Stimulated activated CD4-positive, alpha-beta T cell treated with anti-CD3 and anti-CD28 coated beads, Interleukin-2, amount 100 ng/mL, for 24 hours (primary cell): ENCODE measurements at regions not wholly inside any gene's neighbourhood (a gene's known extent, or its start where the extent isn't known, plus 50 kb on each side); places are given as distances from the start of the nearest gene placed in this dataset.

Source experiments
- DNase-seq, 2 donors: peaks; one replicate each; pipeline ENCODE4 v3.0.0-alpha.2; 2020

DNA sequence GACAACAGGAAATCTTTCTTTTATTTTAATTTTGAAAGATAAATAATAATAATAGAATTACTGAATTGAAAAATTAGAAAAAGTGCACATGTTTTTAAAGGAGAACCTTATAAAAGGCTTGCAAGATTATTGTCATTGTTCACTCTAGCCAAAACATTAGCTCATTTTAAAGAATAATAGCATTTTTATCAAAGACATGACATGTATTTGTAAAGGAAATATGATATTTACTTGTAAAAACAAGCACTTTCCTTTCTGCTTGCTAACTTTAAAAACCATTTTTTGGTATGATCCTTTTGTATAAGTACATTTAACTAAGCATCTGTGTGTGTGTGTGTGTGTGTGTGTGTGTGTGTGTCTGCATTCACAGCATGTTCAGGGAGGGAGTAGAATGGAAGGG is 156.3 kb upstream of the C1orf87 start:
- DNase-seq, result no peak

DNA sequence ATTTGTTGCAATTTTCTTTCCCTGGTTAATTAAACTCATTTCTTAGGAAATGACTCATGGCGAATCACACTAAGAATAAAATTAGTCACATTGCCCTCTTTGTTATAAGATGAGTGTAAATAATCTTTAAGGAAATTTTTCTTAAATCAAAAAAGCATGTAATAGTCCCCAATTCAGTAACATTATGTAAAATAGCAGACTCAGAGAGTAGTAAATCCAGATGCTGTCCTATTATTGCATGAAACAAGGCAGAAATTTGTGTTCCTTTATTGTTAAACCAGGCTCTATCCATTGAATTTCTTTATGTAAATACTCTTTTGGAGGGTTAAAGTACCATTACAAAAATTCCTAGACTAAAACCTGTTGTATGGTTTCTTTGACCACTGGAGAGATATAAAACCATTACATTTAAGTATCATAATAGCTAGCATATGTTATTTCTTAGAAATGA is 154.5 kb upstream of the C1orf87 start:
- DNase-seq, result no peak

DNA sequence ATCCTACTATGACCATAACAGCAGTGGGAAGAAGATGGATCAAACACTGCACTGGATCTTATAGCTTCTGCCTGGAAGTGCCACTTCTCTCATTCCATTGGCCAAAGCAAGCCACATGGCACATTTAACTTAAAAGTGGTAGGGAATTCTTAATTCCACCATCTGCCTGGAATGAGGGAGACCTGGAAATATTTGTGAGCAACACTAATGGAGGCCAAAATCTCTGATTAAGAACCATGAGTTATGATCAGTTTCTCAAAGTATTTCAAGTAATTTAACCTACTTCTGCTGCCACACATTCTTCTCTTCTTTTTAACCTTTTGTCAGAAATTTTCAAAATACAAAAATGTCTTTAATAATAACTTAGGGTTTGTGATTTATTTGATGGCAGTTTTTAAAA is 154.0 kb upstream of the C1orf87 start:
- DNase-seq, result no peak

DNA sequence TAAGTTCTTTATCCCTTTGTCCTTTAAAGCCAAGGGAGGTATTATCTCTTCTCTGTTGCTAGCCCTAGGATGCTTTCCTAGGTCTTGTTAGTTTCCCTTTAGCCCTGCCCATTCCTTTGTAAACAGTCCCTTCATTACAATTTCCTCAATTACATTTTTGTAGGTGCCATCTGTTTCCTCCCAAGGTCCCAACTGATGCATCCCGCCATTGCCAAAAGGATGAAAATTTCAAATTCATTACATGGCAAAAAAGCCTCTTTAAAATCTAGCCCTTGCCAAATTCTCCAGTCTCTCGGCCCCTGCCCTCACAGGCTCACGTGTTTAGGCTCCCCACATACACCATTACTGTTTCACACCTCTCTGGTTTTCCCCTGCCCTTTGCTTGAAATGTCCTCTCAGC is 151.9 kb upstream of the C1orf87 start:
- DNase-seq, result no peak

DNA sequence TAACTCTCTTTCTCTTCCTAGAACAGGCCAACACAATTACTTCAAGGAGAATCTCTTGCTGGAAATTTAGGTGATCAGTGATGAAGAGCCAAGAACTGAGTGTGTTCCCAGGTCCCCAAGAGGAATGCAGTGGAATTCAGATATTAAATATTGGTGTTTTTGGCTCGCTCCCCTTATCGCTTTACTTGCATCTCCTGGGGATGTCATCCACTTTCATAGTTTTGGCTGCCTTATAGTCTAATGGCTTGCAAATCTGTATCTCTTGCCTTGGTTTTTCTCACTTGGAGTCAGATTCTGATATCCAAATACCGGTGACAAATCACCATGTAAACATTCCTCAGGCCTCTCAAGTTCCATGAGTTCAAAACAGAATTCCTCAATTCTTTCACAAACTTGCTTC is 151.0 kb upstream of the C1orf87 start:
- no peak for DNase-seq

DNA sequence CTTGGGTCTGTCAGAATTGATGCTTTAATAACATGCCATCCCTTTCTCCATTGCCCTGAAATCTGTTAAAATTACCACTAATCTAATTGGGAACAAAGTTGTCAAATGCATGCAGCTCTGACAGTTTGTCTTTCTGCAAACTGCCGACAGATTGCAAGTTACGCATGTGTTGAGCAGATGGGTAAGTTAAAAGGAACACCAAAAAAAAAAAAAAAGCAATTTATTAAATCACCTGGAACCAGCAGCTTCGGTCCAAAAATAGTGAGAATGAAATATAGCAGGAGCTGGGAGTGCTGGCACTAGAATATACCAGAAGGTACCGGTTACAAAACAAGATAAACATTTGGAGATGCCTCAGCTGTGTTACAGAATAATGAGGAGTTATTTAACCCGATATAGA is 149.6 kb upstream of the C1orf87 start:
- DNase-seq, result no peak

DNA sequence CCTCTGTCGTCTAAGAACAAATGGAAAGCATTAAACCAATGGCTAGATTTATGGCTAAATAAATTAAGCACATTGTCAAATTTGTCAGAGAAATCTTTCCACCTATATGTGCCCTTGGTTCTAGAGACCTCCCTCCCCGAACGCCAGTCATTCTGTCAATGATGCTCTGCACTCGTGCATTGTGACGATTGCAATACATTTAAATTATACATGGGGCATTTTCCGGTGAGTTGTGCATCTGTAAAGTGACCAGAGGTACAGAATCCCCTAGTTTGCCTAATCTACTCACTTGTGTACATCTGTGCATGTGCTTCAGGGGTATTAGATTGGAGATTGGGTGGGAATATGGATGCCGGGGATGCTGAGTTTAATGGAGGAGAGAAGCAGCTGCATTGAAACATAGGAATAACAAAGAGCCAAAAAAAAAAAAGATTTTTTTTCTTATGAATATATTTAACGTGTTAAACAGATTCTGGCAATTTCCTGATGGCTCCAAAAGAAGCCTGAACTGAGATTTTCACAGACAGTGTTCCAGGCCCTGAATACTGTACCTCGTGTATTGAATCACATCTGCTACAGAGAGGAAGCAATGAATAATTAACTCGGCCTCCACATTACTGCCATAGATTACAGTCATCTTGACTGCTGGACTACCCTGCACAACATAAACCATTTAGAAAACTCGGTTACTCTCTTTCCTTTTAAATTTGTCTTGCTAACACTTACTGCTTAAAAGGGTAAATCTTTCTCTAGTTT is 149.0 kb upstream of the C1orf87 start:
- DNase-seq, result no peak

DNA sequence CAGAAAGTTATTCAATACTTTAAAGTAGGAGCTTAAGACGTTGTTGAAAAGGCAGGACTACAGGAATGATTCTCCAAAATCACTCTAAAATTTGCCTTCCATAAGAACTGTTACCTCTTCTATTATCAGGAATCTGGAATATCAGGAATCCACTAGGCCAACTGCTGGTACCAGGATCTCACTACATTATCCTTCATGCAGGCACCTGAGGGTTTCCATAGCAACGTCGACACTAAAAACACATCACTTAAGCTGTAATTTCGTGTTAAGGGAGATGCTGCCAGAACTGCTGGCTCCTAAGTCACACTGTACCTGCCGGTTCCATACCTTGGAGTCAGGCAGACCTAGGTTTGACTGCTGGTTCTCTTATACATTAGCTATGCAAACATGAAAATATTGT is 139.7 kb upstream of the C1orf87 start:
- DNase-seq, result no peak

DNA sequence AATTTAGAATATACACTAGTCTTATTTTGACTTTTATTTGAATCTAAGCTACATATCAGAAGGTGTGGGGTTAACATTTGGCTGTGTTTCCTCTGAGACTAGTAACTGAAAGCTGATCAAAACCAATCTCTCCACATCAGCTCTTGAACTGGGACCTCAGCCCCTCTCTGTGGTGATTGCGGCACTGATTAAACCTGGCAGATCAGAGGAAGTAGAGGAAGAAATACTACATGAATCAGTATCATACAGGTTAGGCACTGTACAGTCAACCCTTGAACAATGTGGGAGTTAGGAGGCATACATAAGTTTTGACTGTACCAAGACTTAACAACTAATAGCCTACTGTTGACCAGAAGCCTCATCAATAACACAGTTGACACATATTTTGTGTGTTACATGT is 122.5 kb upstream of the C1orf87 start:
- DNase-seq, result no peak

DNA sequence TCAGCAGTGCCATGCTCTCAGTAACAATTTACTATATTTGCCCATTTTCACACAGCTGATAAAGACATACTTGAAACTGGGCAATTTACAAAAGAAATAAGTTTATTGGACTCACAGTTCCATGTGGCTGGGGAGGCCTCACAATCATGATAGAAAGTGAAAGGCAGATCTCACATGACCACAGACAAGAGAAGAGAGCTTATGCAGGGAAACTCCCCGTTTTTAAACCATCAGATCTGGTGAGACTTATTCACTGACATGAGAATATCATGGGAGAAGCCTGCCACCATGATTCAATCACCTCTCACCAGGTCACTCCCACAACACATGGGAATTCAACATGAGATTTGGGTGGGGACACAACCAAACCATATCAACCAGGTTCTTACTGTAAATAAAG is 112.1 kb upstream of the C1orf87 start:
- DNase-seq, result no peak

DNA sequence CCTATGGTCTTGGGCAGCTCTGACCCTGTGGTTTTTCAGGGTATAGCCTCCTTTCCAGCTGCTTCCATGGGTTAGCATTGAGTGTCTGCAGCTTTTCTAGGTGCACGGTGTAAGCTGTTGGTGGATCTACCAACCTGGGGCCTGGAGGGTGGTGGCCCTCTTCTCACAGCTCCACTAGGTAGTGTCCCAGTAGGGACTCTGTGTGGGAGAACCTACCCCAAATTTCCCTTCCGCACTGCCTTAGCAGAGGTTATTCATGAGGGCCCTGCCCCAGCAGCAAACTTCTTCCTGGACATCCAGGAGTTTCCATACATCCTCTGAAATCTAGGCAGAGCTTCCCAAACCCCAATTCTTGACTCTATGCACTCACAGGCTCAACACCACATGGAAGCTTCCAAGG is 111.0 kb upstream of the C1orf87 start:
- no peak for DNase-seq

DNA sequence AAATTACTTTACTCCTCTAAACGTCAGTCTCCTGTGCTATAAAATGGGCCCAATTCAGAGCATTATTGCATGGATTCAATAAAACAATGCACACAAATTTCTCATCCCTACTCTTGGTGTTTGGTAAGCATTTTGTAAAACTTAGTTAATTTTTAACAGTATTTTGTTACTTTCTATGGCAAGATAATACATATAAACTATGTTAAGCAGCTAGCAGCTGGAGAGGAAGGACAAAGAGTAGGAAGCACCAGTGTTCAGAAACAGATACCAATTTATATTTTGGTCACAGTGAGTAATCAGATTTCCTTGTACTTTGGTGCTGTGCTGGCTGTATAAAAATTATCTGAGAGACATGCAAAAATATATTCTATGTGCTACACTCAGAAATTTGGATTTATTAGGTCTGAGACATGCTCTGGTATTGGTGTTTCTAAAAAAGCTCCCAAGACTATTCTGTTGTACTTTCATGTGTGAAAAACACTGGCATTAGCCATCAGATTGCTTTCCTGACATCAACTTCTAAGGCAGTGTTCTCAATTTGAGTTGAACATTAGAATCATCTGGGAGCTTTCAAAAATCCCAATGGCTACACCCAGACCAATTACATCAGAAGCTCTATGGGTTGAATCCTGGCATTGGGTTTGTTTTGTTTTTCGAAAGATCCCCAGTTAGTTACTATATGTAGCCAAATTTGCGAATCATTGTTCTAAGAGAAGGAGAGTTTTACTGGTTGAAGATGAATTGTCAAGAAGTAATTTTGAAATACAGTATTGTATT is 100.3 kb upstream of the C1orf87 start:
- no peak for DNase-seq

DNA sequence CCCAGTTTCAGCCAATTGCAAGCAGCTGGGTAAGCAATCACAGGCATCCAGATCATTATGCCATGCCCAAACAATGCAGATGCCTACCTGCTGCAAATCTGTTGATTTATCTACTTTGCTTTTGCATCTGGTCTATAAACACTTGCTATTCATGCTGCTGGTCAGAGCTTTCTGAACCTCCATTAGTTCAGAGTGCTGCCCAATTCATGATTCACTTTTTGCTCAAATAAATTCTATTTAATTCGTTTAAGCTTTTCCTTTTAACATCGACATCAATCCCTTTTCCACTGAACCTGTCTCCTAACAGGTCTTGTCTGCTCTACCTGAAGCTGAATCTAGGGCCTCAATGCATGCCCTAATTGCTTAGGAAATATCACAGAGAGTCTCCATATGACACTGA is 99.4 kb upstream of the C1orf87 start:
- DNase-seq, result no peak

DNA sequence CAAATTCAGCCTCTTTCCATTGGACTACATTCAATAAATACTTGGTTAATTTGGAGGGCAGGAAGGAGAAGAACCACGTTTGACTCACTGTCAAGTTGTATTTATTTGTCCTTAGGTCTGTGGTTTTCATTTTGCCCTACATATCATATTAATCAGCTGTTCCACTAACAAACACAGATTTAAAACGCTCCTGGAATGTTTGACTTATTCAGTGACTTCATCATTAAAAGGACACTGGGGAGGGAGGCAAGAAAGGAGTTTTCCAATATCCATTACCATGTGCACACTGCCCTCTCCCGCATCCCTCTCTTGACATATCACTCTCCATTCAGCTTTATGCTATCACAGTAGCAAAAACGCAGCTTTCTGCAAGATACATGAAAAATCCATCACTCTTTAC is 98.2 kb upstream of the C1orf87 start:
- no peak for DNase-seq

DNA sequence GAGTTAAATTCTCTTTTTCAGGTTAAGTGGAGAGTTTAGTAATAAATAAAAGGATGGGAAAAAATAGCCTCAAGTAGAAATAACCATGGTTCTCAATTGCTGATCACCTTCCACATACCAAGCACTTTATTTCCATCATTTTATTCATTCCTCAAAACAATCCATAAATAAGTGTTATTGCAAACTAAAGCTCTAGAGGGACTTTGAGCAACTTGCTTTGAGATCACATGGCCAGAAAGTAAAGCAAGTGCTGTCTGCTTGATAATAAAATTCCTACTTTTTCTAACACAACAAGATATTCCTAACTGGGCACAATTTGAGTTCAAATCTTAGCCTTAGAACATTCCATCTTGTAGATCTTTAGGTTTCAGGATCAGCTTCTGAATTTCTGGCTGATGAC is 97.1 kb upstream of the C1orf87 start:
- DNase-seq, result no peak

DNA sequence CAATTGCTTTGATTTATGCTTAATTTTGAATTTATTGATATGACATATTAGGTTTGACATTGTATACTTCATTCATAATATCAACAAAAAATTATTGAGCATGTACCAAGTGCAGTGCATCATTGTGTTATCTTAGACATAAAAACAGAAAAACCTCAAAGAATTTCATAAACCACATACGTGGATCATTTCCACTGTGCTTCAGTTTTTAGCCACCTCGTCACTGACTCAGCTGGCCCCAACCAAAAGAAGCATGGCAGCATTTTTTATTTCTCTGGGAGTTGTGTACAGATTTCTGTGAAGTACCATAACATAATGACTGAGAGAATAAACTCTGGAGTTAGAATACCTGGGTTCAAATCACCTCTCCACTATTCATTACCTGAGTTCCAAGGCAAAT is 95.6 kb upstream of the C1orf87 start:
- no peak for DNase-seq

DNA sequence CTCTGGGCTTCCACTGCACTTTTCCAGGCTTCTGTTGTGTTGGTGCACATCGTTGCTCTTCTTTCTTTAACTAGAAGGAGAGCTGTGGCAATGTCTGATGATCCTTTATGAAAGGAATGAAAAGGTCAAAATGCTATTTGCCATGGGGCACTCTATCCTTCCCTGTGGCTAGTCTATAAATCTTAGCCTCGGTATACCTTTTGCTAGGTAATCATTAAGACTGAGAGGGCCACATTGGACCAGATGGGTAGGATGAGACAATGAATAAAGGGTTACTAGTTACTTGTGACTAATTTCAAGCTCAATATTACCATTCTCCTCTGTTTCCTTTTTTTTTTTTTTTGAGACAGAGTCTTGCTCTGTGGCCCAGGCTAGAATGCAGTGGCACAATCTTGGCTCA is 89.4 kb upstream of the C1orf87 start:
- no peak for DNase-seq

DNA sequence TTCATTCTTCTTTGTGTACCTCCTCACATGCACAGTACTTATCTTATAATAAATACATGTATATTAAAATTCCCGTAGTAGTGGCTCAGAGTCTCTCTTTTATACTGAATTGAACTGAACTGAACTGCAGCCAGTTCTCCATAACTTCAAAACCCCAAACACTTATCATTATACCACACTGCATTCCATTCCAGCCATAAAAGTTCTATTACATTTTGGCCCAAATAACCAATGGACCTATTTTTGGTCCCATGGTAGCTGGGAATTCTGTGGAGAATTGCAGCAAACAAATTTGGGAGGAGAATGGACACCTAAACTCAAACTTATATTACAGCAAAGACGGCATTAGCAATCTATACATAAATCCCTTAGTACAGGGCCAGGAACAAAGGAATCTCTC is 86.6 kb upstream of the C1orf87 start:
- no peak for DNase-seq

DNA sequence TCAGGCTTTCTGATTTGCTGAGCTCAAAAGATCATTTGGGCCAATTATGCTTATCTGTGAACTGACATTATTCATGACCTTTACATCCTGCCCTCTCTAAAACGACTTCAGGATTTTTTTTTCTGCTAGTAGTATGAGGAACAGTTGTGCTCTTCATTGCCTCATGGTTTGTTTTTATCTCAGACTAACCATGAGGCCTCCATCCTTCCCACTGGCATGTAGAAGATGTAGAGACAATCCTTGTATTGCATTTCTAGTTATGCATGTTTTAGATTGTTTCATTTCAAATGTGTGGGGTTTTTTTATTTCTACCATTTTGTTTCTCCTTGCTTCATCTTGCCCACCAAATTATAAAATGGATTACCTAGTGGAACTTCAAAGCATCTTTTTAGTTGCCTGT is 82.8 kb upstream of the C1orf87 start:
- no peak for DNase-seq

DNA sequence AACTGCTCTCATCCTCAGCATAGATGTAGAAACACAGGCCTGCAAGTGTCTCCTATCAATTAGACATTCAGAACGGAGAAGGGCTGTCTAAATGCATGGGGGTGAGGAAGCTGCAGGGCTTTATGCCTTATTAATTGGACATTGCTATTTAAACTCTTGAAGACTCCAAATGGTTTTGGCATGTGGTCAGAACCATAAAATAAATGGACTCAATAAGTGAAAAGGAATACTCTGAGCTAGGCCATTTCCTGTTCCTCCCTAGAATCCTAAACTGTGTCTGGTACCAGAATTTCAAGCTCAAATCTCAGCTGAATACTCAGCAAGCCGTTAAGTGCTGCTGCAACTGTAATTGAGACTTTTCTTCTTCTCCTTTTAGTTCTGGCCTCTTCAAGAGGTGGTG is 80.4 kb upstream of the C1orf87 start:
- DNase-seq, result no peak

DNA sequence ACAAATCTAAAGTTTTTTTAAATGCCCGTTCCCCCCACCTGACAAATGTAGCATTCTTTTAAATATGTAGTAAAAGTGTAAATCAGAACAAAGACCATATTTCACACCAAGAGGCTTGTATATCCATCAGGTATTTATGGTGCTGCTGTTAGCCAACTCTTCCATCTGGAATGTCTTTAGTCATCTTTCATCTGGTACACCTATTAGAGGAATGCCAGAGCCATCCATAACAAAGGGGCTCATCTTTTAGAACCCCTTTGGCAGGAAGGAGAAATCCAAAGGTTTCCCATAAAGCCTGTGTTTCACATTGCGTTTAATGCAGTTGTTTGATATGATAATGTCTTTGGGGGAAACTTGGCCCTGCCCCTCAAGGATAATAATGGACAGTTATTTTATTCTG is 79.3 kb upstream of the C1orf87 start:
- DNase-seq, result no peak

DNA sequence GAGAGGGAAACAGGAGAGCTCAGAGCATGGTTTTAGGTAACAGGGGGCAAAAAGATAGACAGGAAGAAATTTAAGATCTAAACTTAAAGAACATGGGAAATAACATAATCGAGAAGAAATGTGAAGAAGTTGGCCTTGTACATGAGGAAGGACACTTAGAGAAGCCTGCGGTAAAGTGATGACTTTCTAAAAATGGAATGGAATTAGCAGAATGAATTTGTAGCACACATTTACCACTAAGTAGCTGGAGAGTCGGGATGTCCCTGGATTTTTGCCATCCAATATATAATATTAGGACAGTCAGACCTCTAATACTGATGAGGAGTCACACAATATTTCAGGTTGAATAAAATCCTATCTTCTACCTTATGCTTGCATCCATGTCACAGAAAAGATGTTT is 77.7 kb upstream of the C1orf87 start:
- no peak for DNase-seq

DNA sequence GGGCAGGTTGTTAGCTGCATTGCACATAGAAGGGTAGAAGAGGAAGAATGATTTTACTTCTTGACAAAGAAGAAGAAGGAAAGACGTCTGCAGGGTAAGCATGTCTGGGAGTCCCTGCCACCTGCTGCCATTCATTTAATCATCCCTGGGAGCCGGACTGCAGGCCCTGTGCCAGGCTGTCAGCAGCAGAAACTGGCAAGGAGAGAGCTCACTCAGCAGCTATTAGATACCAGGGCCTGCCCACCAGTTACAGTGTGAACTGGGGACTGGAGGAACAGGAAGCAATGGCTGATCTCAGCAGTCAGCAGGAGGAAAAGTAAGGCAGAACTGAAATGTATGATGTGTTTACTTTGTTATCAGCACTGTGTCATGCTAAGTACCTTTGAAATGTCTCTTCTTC is 75.7 kb upstream of the C1orf87 start:
- DNase-seq, result no peak

DNA sequence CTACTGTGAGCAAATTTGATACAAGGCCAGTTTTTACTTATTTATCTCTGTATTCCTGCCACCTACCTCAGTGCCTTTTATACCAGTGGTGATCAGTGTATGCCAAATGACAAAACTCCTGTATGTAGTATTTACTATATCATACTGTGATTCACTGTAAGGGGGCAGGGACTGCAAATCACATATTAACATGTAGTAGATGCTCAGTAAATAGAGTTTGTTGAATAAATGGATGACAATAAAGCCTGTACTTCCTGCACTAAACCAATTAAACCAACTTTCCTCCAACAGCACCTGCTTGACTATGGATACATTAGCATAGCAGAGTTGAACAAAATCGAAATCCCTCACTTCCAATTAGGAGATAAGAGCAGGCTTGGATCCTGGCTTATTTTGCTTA is 73.3 kb upstream of the C1orf87 start:
- no peak for DNase-seq

DNA sequence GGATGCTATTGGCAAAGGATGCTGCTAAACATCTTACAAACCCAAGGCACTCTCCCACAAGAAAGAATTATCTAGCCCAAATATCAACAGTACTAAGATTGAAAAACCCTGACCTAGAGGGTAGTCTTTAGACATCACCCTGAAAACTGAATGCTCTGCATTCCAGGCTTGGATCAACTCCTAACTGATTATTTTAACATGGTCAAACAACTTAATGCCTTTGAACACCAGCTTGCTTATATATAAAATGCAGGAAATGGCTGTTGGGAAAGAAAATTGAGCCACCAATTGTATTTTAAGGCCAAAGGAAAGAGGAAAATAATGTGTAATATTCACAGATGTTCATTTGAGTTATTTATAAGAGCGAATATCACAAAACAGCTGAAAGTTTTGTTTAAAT is 72.2 kb upstream of the C1orf87 start:
- DNase-seq, result no peak
